Stimulated activated CD4-positive, alpha-beta T cell treated with anti-CD3 and anti-CD28 coated beads, Interleukin-2, amount 100 ng/mL, for 24 hours (primary cell): ENCODE measurements at regions not wholly inside any gene's neighbourhood (a gene's known extent, or its start where the extent isn't known, plus 50 kb on each side); places are given as distances from the start of the nearest gene placed in this dataset.

ENCODE experiments used
- DNase-seq, 2 donors: peaks; one replicate each; pipeline ENCODE4 v3.0.0-alpha.2; 2020

DNA sequence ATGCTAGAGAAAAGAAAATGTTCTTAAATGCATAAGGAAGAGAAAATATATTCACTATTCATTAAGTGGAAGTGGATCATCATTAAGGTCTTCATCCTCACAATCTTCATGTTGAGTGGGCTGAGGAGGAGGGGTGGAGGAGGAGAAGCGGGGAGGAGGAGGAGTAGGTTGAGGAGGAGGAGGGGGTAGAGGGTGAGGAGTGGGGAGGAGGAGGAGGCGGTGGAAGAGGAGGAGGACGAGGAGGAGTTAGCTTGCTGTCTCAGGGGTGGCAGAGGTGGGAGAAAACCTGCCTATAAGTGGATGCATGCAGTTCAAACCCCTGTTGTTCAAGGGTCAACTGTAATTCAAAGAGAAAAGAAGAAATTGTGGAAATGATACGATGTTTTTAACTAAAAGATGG is 71.6 kb downstream of the MYEOV start:
- DNase-seq, result no peak

DNA sequence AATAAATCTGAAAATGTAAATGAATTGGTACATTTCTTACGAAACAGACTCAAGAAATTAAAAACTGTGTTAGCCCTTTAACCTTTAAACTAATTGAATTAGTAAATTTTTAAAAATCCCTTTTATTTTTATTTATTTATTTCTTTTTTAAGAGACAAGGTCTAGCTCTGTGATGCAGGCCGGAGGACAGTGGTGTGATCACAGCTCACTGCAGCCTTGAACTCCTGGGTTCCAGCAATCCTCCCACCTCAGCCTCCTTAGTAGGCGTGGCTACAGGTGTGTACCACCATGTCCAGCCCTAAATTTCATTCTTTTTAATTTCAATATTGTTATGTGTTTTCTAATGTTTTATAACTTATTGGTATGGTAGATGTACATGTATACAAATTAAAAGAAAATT is 72.6 kb downstream of the MYEOV start:
- DNase-seq, result no peak

DNA sequence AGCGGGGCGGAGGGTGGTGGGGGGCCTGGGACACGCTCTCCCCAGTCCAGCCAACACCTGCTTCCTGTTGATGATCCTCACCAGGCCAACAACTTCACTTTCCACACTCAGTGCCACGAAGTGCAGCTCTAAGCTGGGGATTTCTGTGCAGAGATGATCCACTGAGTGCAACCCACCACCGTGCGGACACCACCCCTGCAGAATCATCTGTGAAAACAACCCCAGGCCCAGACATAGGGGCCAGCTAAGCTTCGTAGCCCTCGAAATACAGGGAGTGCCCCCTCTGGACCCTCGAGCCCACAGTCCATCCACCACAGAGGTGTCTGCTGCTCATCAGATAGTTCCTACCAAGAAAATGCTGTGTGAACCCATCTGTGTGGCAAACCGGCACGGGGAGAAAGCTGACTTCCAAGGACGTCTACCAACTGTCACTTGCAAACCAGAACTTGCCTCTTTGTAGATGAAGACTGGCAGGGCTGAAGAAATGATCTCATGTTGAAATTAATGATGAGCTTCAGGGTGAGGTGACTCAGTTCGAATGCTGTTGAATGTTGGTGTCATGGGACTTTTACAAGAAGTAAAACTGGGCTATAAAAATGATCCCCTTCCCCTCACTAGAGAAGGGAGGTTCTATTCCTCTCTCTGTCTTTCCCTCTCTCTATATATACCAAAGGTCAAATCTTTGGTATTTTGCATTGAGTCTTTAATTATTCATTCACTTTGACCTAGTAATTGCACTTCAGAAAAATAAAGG is 73.4 kb downstream of the MYEOV start:
- DNase-seq, result peak in 1 of 2 donors; percentile 11

- peak in 1 of 2 donors; percentile 14 for DNase-seq
These were observed 74.3 kb downstream of the MYEOV start for GRCh38 chr11:69368119-69368880.

- DNase-seq, result no peak
These were observed 75.4 kb downstream of the MYEOV start for GRCh38 chr11:69369210-69369825.

DNA sequence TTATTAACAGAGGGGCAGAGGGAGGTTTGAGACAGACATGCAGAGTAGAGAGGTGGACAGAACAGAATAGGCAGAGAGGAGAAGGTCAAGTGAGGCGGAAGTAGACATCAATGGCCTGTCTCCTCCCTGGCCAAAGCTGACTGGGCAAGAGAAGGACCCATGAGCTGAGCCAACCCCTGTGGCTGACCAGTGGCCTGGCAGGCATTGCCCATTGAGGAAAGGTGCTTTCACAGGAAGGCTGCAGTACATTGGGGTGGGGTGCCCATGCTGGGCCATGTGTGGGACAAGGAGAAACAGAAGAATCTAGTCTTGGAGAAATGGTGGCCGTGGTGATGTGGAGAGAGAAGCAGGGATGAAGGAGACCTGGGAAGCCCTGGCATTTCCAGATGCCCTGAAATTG is 76.0 kb downstream of the MYEOV start:
- peak in 1 of 2 donors; percentile 9 for DNase-seq

- DNase-seq, result peak in 1 of 2 donors; percentile 6
These were observed 77.2 kb downstream of the MYEOV start for GRCh38 chr11:69370984-69371709.

DNA sequence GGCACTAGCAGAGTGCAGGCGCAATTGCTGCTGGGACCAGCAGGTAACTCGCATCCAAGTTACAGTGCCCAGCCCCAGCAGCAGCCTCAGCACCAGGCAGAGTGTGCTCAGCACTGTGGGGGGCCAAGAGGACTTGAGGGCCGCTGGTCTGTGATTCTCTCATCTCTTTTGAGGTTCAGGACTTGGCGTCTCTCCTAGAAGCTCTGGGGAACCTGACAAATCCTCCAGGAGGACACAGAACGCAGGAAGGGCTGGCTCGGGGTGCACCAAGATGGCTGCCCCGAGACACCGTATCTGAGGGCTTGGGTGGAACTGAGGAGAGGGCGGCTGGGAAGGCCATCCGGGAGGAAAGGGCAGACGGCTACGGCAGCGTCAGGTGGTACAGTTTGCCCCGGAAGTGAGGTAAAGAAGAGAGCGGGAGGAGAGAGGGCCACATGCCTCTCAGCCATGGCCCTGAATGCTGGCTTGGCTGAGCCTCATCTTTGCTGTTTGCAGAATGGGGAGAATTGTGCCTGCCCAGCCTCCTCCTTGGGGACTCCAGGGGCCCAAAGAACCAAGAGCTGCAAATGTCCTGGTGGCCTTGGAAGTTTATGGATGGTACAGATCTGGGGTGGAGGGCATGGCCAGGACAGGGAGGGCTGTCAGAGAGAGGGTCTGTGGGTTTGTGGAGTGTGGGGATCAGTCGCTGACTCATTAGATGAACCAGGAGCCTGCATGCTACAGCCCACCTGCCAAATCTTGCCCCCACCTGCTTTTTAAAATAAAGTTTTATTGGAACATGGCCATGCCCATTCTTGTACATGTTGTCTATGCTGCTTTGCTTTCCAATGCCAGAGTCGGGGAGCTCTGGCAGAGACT is 78.0 kb downstream of the MYEOV start:
- no peak for DNase-seq

DNA sequence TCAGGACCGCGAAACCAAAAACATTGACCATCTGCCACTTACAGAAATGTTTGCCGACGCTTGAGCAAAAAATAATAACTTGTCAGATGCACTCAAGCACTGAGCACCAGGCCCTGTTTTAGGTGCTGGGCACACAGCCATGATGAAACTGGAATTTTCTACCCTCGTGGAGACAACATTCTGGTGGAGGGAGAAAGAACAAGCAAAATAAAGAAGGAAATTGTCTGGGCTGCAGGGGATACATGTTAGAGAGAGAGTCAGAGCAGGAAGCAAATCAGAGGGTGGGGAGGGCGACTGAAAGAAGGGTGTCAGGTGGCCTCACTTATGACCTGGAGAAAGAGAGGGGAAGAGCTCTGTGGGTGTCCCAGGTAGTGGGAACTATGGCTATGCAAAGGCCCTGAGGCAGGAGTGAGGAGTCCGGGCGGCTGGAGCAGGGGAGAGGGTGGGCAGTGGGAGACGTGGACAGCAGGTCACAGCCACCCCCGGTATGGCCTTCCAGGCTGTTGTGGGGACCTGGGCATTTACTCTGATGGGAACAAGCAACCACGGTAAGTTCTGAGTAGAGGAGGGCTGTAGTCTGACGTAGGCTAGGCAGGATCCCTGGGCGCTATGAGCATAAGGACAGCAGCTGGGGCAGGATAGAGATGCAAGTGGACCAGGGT is 78.8 kb downstream of the MYEOV start:
- no peak for DNase-seq

GRCh38 chr11:69373251-69373635 is 79.3 kb downstream of the MYEOV start:
- DNase-seq, result no peak

DNA sequence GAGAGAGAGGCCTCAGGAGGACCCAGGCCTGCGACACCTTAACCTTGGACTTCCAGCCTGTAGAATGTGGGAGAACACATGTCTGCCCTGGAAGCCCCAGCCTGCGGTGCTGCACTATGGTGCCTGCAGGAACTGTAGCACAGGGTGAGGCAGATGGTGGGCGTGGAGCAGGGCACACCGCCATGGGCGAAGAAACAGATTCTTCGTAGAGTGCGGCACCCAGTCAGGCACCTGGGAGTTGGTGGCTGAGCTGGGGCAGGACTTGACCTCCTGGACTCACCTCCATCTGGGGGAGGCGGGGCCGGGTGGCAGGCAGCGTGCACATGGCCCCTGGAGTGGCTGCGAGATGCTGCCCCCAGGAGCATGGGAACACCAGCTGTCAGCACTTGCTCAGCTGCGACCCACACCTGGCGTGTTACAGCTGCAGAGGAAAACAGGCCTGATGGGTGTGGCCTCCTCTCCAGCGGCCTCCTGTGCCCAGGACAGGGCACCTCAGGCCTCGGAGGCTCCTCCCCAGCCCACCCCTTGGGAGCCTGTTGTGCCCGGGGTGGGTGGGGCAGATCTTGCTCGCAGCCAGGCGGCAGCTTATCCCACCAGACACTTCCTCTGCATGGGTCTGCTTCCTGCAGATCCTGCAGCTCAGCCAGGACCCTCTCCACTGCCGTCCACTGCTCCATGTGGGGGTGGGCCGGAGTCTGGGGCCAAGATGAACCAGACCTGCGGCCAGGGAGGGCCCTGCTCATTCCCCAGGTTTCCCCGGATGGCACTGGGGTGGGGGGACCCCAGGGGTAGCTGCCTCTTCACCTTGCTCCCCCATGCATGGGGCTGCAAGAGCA is 80.4 kb downstream of the MYEOV start:
- no peak for DNase-seq

GRCh38 chr11:69374946-69375310 is 81.0 kb downstream of the MYEOV start:
- no peak for DNase-seq

DNA sequence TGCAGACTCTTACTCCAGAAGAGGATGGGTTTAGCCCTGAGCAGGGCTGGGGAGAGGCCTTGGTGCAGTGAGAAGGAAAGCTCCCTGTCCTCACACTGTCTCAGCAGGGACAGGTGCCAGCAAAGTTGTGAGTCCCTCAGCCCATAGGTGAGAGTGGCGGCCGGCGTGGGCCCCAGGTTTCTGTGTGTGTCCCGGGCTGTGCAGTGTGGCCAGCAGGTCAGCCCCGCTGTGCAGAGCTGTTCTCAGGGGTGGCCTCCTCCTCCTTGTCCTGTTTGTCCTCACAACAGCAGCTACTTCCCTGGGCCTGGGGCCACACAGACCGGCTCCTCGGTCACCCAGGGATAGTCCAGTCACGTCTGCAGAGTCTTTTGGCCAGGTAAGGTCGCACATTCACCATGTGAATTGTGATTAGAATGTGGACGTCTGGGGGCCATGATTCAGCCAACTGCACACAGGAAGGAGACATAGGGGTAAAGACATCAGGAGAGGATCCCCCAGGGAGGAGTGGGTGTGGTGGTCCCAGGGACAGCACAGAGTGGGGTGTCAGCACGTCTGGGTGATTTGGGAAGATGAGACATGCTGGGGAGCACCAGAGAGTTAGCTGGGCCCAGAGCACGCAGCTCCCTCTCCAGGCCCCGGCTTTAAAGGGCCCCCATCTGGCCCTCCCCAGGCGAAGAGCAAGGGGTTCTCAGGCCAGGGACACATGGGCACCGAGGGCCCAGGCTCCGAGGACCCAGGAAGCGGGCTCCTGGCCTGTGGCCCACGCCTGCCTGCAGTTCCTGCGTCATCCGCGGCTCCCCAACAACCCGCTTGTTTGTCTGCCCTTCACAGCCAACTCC is 81.6 kb downstream of the MYEOV start:
- DNase-seq, result no peak

DNA sequence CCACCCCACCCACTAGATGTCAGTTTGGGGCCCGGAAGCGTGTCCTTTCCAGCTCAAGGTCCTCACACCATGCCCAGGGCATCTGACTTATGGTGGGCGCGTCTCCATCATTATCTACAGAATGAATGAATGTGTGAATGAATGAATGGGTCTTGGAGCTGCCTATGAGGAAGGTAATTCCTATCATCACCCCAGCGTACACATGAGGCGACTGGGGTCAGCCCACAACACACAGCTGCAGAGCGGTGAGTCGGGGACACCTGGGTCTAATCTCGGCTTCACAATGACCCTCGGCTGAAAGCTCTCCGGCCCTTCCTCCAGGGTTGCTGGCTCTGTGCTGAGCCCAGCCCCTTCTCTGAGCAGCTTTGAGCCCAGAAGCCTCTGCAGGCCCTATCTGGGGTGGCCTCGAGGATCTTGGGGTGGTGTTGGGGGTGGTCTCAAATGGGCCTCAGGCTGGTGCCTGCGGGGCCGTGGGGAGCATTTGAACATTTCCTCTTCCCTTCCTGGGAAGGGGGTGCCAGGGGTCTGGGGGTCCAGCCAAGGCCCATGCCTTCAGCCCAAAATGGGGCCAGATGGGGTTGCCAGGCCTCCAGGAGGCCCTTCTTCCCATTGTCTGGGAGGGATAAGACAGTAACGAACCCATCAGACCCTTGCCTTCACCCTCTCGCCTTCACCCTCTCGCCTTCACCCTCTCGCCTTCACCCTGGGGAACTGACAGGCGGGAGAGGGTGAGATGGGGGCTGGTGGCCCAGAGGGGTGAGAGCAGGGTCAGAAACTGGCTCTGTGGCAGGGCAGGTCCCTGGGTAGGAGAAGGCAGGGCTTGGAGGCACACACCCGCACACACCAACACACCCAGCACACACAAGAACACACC is 82.4 kb downstream of the MYEOV start:
- DNase-seq, result no peak

DNA sequence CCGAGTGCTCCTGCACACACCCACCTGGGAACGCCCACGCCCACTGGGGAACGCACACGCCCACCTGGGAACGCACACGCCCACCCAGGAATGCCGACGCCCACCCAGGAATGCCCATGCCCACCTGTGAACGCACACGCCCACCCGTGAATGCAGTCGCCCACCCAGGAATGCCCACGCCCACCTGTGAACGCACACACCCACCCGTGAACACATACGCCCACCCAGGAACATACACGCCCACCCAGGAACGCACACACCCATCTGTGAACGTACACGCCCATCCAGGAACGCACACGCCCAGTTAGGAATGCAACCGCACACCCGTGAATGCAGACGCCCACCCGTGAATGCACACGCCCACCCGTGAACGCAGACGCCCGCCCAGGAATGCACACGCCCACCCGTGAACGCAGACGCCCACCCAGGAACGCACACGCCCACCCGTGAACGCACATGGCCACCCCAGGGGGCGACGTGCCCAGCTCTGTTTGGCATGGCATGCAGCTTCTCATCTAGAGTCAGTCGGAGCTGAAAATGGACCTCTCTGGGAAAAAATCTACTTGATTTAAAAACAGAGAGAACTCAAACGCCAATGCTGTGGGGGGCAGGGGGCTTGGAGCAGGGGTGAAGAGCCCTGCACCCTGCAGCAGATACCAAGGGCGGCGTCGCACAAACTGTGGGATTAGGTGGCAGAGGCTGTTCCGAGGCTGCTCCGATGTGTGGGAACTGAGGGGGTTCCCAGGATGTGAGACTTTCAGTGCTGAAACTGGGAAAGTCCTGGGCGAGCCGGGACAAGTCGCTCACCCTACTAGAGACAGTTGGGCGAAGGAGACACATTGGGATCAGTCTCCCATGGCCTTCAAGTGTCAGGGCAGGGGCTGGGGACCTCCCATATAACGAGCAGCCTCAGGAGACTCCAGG is 83.3 kb downstream of the MYEOV start:
- DNase-seq, result no peak

- no peak for DNase-seq
These were observed 84.0 kb downstream of the MYEOV start for GRCh38 chr11:69377953-69378302.

- DNase-seq, result no peak
These were observed 84.6 kb downstream of the MYEOV start for GRCh38 chr11:69378303-69379141.
